LNCAP (cell line): ENCODE measurements at regions not wholly inside any gene's neighbourhood (a gene's known extent, or its start where the extent isn't known, plus 50 kb on each side); places are given as distances from the start of the nearest gene placed in this dataset.

Experiments
- CTCF ChIP-seq: fragments of 450-650 bp; IDR thresholded peaks from 2 replicates; pipeline ENCODE4 v1.5.1; 2017; ENCODE audit warnings: mild to moderate bottlenecking

- no peak for TF ChIP-seq CTCF
Measured at GRCh38 chr10:18767981-18768380, 108.8 kb downstream of the ARL5B start.

GRCh38 chr10:18773180-18773579 lies 113.9 kb downstream of the ARL5B start:
- no peak for TF ChIP-seq CTCF

GRCh38 chr10:18777258-18777657 lies 118.0 kb downstream of the ARL5B start:
- no peak for TF ChIP-seq CTCF

DNA sequence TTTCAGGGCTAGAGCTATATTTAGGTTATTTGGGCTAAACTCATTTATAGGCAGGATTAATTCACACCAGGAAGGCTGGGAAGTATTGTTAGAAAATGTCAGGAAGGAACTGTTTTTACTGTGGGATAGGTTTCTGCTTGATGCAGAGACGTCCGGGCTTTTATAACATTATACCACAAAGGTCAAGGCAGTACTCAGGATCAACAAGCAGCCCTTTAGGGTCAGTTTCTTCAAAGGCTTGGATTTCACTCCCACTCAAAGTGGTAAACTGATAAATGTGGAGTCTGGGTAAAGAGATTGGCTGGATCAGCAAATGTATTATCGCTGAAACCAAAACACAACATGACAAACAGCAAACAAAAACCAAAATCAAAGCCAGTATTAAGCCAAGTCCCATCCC lies 127.2 kb downstream of the ARL5B start:
- TF ChIP-seq CTCF = no peak

DNA sequence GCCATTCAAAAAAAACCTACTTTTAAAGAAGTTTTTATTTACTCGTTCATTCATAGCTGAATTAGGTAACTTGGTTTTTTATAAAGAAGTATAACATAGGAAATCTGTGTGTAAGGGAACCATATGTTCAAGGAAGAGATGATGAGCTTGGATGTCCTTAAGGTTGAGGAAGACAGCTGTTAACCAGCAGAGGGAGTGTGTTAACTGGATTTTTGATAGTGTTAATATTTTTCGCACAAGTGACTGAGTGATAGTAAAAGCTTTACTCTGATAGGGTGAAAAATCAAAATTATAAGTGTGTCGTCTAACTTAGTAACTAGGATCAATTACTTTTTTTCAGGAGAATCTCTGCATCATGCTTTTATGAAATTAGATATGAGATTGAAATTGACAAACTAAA lies 134.7 kb downstream of the ARL5B start:
- peak; percentile 75 for TF ChIP-seq CTCF

DNA sequence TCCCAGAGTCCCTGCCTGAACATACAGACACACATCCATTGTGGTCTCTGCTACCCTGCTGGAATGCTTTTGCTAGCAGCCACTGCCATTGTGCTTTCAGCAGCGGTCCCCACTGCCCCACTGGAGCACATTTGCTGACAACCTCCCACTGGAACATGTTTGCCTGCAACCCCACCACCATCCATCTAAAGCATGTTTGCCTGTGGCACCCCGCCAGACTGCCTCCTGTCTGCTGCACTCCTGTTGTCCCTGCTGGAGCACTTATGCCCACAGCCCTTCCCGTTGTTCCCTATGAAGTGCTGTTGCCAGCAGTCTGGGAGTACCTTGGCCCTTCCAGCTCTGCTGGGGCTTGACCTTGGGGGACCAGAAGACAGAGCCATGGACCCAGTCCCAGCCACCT lies 136.3 kb downstream of the ARL5B start:
- no peak for TF ChIP-seq CTCF

GRCh38 chr10:18797286-18797685 lies 138.1 kb downstream of the ARL5B start:
- no peak for TF ChIP-seq CTCF

DNA sequence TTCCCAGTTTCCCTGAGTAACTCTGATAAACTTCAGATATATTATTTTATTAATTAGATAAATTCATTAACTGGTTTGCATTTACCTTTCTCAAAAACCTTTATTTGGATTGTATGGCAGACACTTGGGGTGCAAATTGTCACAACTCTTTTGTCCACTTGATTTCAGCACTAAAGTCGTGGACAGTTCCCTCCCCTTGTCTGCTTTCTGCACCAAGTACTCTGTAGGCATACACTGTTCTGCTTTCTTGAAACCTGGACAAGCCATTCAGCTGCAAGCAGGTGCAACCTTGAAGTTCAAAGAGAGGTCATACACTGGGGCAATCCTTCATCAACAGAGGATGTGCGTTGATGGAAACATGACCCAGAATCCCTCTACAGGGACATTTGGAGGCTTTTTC lies 162.9 kb downstream of the ARL5B start:
- no peak for TF ChIP-seq CTCF
